VCaP (cell line): ENCODE measurements at regions not wholly inside any gene's neighbourhood (a gene's known extent, or its start where the extent isn't known, plus 50 kb on each side); places are given as distances from the start of the nearest gene placed in this dataset.

Source experiments
- H3K27ac ChIP-seq: fragments of 450-650 bp; 2 replicates; pipeline ENCODE4 v1.5.1; 2017
- TF ChIP-seq, protein P1 (sequence below): fragments of 450-650 bp; conservative IDR thresholded peaks from 2 replicates; pipeline ENCODE4 v1.5.1; 2017; ENCODE audit warnings: mild to moderate bottlenecking, moderate library complexity

DNA sequence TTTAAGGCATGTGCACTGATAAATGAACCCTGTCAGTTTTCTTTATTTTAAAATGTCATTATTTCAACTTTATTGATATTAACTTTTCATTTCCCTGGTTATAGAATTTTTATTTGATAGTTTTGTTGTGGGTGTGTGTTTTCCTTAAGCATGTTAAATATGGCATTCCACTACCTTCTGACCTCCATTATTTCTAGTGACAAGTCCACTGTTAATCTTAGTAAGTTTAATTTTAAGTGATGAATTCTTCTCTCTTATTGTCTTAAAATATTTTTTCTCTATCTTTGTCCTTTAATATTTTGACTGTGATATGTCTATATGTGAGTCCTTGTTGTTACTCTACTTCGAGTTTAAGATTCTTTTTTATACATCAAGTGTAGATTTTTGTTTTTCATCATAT, 685.7 kb downstream of the GALR1 start:
- TF ChIP-seq, protein P1, sequence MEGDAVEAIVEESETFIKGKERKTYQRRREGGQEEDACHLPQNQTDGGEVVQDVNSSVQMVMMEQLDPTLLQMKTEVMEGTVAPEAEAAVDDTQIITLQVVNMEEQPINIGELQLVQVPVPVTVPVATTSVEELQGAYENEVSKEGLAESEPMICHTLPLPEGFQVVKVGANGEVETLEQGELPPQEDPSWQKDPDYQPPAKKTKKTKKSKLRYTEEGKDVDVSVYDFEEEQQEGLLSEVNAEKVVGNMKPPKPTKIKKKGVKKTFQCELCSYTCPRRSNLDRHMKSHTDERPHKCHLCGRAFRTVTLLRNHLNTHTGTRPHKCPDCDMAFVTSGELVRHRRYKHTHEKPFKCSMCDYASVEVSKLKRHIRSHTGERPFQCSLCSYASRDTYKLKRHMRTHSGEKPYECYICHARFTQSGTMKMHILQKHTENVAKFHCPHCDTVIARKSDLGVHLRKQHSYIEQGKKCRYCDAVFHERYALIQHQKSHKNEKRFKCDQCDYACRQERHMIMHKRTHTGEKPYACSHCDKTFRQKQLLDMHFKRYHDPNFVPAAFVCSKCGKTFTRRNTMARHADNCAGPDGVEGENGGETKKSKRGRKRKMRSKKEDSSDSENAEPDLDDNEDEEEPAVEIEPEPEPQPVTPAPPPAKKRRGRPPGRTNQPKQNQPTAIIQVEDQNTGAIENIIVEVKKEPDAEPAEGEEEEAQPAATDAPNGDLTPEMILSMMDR, result no peak
- H3K27ac ChIP-seq, result no peak overlapping the region

DNA sequence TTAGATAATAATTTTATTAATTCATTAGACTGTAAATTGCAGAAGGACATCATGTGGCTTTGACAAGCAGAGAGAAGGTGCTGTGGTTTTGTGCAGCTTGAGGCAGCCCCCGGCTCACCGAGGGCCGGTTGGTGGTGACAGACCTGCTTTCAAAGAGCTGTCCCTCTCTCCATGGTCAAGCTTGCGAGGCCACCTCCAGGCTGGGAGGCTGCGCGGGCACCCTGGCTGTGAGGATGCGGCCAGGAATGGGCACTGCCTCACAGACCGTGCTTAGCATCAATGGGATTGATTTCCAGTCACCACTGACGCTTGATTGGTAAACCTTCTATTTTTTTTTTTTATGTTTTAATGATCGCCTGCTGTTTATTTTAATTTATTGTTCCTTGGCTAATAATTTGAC, 690.9 kb downstream of the GALR1 start:
- TF ChIP-seq, protein P1, result no peak
- no peak overlapping the region for H3K27ac ChIP-seq

DNA sequence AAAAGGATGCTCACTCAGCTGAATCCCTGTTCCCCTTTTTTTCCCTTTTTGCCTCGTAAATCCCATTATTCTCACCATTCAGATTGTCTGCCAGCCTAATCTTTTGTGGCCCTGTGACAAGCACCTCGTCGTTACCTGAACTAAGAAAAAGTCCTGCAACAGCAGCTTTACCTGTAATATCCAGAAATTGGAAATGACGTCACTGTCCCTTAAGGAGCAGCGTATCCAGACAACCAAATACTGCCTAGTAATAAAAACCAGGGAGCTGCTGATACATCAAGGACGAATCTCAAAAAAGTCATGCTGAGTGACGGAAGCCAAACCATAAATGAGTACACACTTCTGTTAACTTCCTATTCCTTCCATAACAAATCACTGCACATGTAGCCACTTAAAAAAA, 694.9 kb downstream of the GALR1 start:
- H3K27ac ChIP-seq, result no peak overlapping the region
- TF ChIP-seq, protein P1, result no peak

DNA sequence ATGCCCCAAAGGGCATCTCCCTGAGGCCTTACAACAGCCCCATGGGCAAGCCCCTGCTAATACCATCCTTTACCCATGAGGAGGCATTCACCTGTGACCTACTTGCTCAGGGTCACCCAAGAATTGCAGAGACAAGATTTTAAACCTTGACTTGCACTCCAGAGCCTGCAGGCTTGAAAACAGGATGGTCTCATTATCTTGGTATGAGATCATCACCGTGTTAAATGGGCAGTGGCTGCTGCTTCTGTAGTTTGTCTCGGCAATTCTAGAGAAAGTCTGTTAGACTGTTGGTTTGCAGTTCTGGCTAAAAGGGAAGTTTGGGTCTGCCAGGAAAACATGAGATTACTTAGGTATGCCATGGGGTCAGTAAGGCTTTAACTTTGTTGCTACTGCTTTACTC, 698.9 kb downstream of the GALR1 start:
- H3K27ac ChIP-seq, result no peak overlapping the region
- TF ChIP-seq, protein P1, result no peak

DNA sequence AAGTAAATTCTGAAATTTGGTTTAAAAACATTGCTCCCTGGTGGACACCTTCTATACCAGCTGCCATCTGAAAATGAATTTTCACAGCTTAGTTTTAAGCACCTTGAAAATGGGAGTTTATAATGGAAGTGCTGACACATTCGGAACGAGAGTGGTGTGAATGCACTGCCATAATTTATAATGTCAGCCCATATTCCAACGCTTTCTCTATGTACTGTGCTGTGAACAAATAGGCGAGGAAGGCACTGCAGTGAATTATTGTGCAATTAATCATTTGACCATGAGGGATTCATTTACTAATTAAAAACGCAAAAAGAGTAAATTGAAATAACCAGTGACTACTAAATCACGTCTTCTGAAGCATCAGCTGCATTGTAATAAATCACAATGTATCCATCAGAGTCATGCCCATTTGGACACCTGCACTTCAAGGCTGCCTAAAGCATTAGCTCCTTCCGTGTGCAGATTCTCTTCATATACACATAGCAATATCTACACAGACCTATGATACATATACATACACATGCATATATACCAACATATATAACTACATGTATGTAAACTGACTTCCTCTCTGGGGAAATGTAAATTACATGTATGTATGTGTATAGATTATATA, 699.8 kb downstream of the GALR1 start:
- H3K27ac ChIP-seq, result no peak overlapping the region
- TF ChIP-seq, protein P1, result peak; percentile 37; the same call in 1 of the 2 replicates

DNA sequence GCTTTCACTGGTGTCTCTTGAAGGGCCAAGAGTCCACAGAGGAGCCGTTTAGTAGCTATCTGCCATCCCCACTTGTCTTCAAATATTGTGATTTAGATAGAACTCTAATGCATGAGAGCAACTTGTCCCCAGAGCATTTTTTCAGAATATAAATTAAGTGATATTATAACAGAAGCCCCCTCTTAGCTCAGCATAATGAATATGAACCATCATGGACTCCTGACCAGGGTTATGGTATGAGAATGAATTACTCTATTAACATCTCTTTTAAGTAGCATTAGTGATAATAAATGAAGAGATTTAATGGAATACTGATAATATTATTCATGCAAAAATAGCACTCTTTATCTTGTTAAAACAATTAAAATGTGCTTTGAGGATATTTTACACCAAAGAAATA, 709.6 kb downstream of the GALR1 start:
- no peak overlapping the region for H3K27ac ChIP-seq
- TF ChIP-seq, protein P1, result no peak

DNA sequence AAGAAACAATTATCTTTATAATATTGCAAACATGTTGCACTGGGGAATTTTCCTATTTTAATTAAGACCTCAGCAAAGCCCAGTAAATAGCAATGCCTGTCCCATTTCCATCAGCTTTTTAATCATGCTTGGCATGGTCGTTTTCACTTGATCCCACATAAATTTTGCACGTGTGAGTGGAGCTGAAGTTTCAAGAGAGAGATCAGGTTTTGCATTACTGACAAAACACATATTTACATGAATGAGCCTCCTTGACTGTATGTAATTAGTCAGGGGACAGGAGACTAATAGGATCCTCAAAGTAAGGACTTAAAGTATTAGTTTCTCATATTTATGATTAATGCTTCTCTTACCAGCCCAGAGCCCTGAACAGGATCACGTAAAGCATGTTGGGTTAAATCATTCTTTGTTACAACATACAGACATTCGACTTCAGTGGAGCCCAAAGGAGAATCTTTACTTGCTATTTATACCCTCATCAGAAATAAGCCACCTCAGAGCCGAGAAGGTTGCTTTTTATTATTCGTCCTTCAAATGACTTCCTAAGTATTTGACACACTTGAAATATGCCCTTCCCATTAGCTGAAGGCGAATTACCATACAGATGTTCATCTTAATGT, 711.3 kb downstream of the GALR1 start:
- TF ChIP-seq, protein P1, result no peak
- H3K27ac ChIP-seq, result no peak overlapping the region
